ENCODE measurements at regions not wholly inside any gene's neighbourhood (a gene's known extent, or its start where the extent isn't known, plus 50 kb on each side); places are given as distances from the start of the nearest gene placed in this dataset.

GRCh38 chr1:34376531-34376930 lies 199.8 kb downstream of the C1orf94 start:
- in situ Hi-C loops (cut with HindIII; ENCODE audit: low sequenced_read_pairs): no loop called here

GRCh38 chr1:34378968-34379856 lies 202.5 kb downstream of the C1orf94 start:
- in situ Hi-C loops (cut with HindIII; ENCODE audit: low sequenced_read_pairs): no loop called here
- H3K4me3 ChIP-seq (ENCODE audit: low read depth, low read length): no peak overlapping the region
- no peak for TF ChIP-seq CTCF (IDR thresholded peaks at IDR 0.05; ENCODE audit: low read depth, low read length, missing control alignments)
- no peak for DNase-seq (ENCODE audit: low read depth)

More at GRCh38 chr1:34376531-34376930, 199.8 kb downstream of the C1orf94 start:
- no peak for TF ChIP-seq CTCF (IDR thresholded peaks at IDR 0.05; ENCODE audit: low read depth, low read length, missing control alignments)
- DNase-seq (ENCODE audit: low read depth): no peak
- no peak overlapping the region for H3K4me3 ChIP-seq (ENCODE audit: low read depth, low read length)

GRCh38 chr1:34379911-34380310 lies 203.2 kb downstream of the C1orf94 start:
- in situ Hi-C loops (cut with HindIII; ENCODE audit: low sequenced_read_pairs): no loop called here
- no peak for TF ChIP-seq CTCF (IDR thresholded peaks at IDR 0.05; ENCODE audit: low read depth, low read length, missing control alignments)
- H3K4me3 ChIP-seq (ENCODE audit: low read depth, low read length): no peak overlapping the region
- no peak for DNase-seq (ENCODE audit: low read depth)

GRCh38 chr1:34380526-34381124 lies 203.9 kb downstream of the C1orf94 start:
- TF ChIP-seq CTCF (IDR thresholded peaks at IDR 0.05; ENCODE audit: low read depth, low read length, missing control alignments): no peak
- no peak overlapping the region for H3K4me3 ChIP-seq (ENCODE audit: low read depth, low read length)
- in situ Hi-C loops (cut with HindIII; ENCODE audit: low sequenced_read_pairs): no loop called here
- no peak for DNase-seq (ENCODE audit: low read depth)

- DNase-seq (ENCODE audit: low read depth): no peak
- no peak overlapping the region for H3K4me3 ChIP-seq (ENCODE audit: low read depth, low read length)
- no peak for TF ChIP-seq CTCF (IDR thresholded peaks at IDR 0.05; ENCODE audit: low read depth, low read length, missing control alignments)
- in situ Hi-C loops (cut with HindIII; ENCODE audit: low sequenced_read_pairs): no loop called here
Observed at GRCh38 chr1:34389974-34390373, 213.3 kb downstream of the C1orf94 start.

- DNase-seq (ENCODE audit: low read depth): no peak
- in situ Hi-C loops (cut with HindIII; ENCODE audit: low sequenced_read_pairs): no loop called here
- no peak overlapping the region for H3K4me3 ChIP-seq (ENCODE audit: low read depth, low read length)
Observed at GRCh38 chr1:34396042-34396441, 219.3 kb downstream of the C1orf94 start.

More at GRCh38 chr1:34396042-34396441, 219.3 kb downstream of the C1orf94 start:
- TF ChIP-seq CTCF (IDR thresholded peaks at IDR 0.05; ENCODE audit: low read depth, low read length, missing control alignments): no peak
